ENCODE measurements at regions not wholly inside any gene's neighbourhood (a gene's known extent, or its start where the extent isn't known, plus 50 kb on each side); places are given as distances from the start of the nearest gene placed in this dataset.

- TF ChIP-seq CTCF (IDR thresholded peaks at IDR 0.05 in 4 of 5, conservative IDR thresholded peaks at IDR 0.05 in 1 of 5): no peak
- TF ChIP-seq POLR2A (IDR thresholded peaks at IDR 0.05): no peak
Measured at GRCh38 chr1:220363196-220363837, 91.1 kb upstream of the RAB3GAP2 start.

Data from gastrocnemius medialis (tissue), 4 donors.